ENCODE measurements at regions not wholly inside any gene's neighbourhood (a gene's known extent, or its start where the extent isn't known, plus 50 kb on each side); places are given as distances from the start of the nearest gene placed in this dataset.

GRCh38 chr1:55632058-55632457 is 416.9 kb upstream of the USP24 start:
- TF ChIP-seq CTCF (IDR thresholded peaks at IDR 0.05 in 8 of 11, conservative IDR thresholded peaks at IDR 0.05 in 3 of 11): no peak
- no peak for TF ChIP-seq POLR2AphosphoS5 (IDR thresholded peaks at IDR 0.05)
